Spleen (tissue), 11 donors: ENCODE measurements at regions not wholly inside any gene's neighbourhood (a gene's known extent, or its start where the extent isn't known, plus 50 kb on each side); places are given as distances from the start of the nearest gene placed in this dataset.

Experiments used
- DNase-seq: peaks from one replicate; pipeline ENCODE4 v3.0.0-alpha.2; 2020
- H3K27ac ChIP-seq, 8 donors: fragments of 200-600 bp; sonication (generic) in 7 of 8; 1 replicate in 4 of 8; 2 replicates in 4 of 8; pipeline versions ENCODE4 v1.5.0 to v1.8.0; 2016 to 2021; ENCODE audit warnings: inconsistent platforms in 4 of 8, mild to moderate bottlenecking in 4 of 8, moderate library complexity in 1 of 8
- H3K27me3 ChIP-seq, 7 donors: fragments of 200-600 bp; sonication (generic) in 6 of 7; replicated peaks in 1 of 7; 1 replicate in 4 of 7; 2 replicates in 3 of 7; pipeline versions ENCODE4 v1.5.0 to v1.8.0; 2016 to 2021; ENCODE audit warnings: inconsistent platforms in 3 of 7, mild to moderate bottlenecking in 1 of 7
- H3K36me3 ChIP-seq, 6 donors: fragments of 200-600 bp; sonication (generic) in 5 of 6; 1 replicate in 4 of 6; 2 replicates in 2 of 6; pipeline versions ENCODE4 v1.5.0 to v1.8.0; 2016 to 2021; ENCODE audit warnings: inconsistent platforms in 2 of 6
- H3K4me1 ChIP-seq, 6 donors: fragments of 200-600 bp; sonication (generic) in 5 of 6; 1 replicate in 3 of 6; 2 replicates in 3 of 6; pipeline versions ENCODE4 v1.5.0 to v1.8.0; 2016 to 2021; ENCODE audit warnings: inconsistent platforms in 3 of 6
- H3K4me3 ChIP-seq, 8 donors: fragments of 200-600 bp; sonication (generic) in 7 of 8; 1 replicate in 4 of 8; 2 replicates in 4 of 8; pipeline versions ENCODE4 v1.5.0 to v1.8.0; 2016 to 2021; ENCODE audit warnings: inconsistent platforms in 4 of 8, mild to moderate bottlenecking in 4 of 8, moderate library complexity in 2 of 8
- H3K9me3 ChIP-seq, 8 donors: fragments of 200-600 bp; sonication (generic) in 7 of 8; 1 replicate in 4 of 8; 2 replicates in 4 of 8; pipeline versions ENCODE4 v1.5.0 to v1.8.0; 2016 to 2021; ENCODE audit warnings: inconsistent platforms in 4 of 8
- CTCF ChIP-seq, 11 experiments: fragments of 200-600 bp in 7 of 11; fragments of 450-650 bp in 4 of 11; sonication (generic) in 4 of 11; IDR thresholded peaks in 8 of 11; conservative IDR thresholded peaks in 3 of 11; 1 replicate in 7 of 11; 2 replicates in 4 of 11; pipeline versions ENCODE4 v1.4.0 to v1.8.0; 2016 to 2021; ENCODE audit warnings: antibody characterized with exemption in 11 of 11, inconsistent platforms in 4 of 11, mild to moderate bottlenecking in 1 of 11
- POLR2A ChIP-seq, 3 donors: fragments of 450-650 bp; IDR thresholded peaks; one replicate each; pipeline ENCODE4 v1.5.1; 2017; ENCODE audit warnings: antibody characterized with exemption in 3 of 3, mild to moderate bottlenecking in 1 of 3
- POLR2AphosphoS5 ChIP-seq, 3 donors: sonication (generic); formaldehyde crosslinking; IDR thresholded peaks; one replicate each; pipeline ENCODE4 v1.5.1; 2017; ENCODE audit warnings: antibody characterized with exemption in 3 of 3
- WGBS, 5 donors: extraction: QIAGEN DNeasy Blood & Tissue Kit in 3 of 5; methylation state at CpG; one replicate each; pipeline versions ENCODE4 v1.1.5 to v1.1.7; 2013 to 2018; 5-methylcytosine and 5-hydroxymethylcytosine counted together
- intact Hi-C: fragments of 100-400 bp; cut with DNase I; formaldehyde crosslinking; loops from one replicate; pipeline ENCODE4 v1.15.0; 2023; ENCODE audit warnings: low total_unique reads
- donor health status: healthy with polysubstance abuse.
- donor health status: DM: no; HTN: no; CAD: no; lungs with moderate emphysema.
- donor health status: DM: no; HTN: no; CAD: no.
- donor health status: Bipolar disorder and iron deficiency.
- donor health status: healthy.
- donor health status: DM: no; HTN: no; CAD: no.
- donor health status: DM: yes; HTN: yes; CAD: no.

- Histone ChIP-seq H3K9me3 (no peaks in the 10 kb centered on the region), H3K4me3 (no peak overlapping the region), H3K4me1 (no peaks in the 10 kb centered on the region), H3K27me3 (peaks cover 0 to under 1% (median 0%) of the 10 kb centered on the region in 7 donors), H3K36me3 (no peaks in the 10 kb centered on the region), H3K27ac (no peak overlapping the region)
- TF ChIP-seq CTCF (IDR thresholded peaks at IDR 0.05 in 8 of 11, conservative IDR thresholded peaks at IDR 0.05 in 3 of 11): no peak
- no peak for TF ChIP-seq POLR2A (IDR thresholded peaks at IDR 0.05)
- TF ChIP-seq POLR2AphosphoS5 (IDR thresholded peaks at IDR 0.05): no peak
- no peak for DNase-seq
- intact Hi-C loops: no loop called here
- 62 to 87% (median 71%) methylated on average over 1 of the region's 1 CpG for WGBS, 5 donors
Measured at GRCh38 chr5:130893006-130893405, 272.1 kb downstream of the HINT1 start.

- H3K27ac ChIP-seq: no peak overlapping the region
- H3K4me3 ChIP-seq: no peak overlapping the region
- WGBS, 5 donors: 84 to 92% (median 87%) methylated on average over 2 of the region's 2 CpGs
- intact Hi-C loops: no loop called here
- H3K4me1 ChIP-seq: no peaks in the 10 kb centered on the region
- H3K27me3 ChIP-seq: peaks cover 0 to 5% (median 0%) of the 10 kb centered on the region in 7 donors
- TF ChIP-seq POLR2AphosphoS5 (IDR thresholded peaks at IDR 0.05): no peak
- no peak for TF ChIP-seq CTCF (IDR thresholded peaks at IDR 0.05 in 8 of 11, conservative IDR thresholded peaks at IDR 0.05 in 3 of 11)
- TF ChIP-seq POLR2A (IDR thresholded peaks at IDR 0.05): no peak
- no peaks in the 10 kb centered on the region for H3K36me3 ChIP-seq
- no peak for DNase-seq
- no peaks in the 10 kb centered on the region for H3K9me3 ChIP-seq
Measured at GRCh38 chr5:130890610-130891009, 274.4 kb downstream of the HINT1 start.

GRCh38 chr5:130885691-130886090 lies 279.4 kb downstream of the HINT1 start:
- no peak overlapping the region for H3K4me3 ChIP-seq
- H3K36me3 ChIP-seq: no peaks in the 10 kb centered on the region
- H3K27me3 ChIP-seq: peaks cover 0 to 5% (median 0%) of the 10 kb centered on the region in 7 donors
- TF ChIP-seq POLR2A (IDR thresholded peaks at IDR 0.05) (no peak), CTCF (IDR thresholded peaks at IDR 0.05 in 8 of 11, conservative IDR thresholded peaks at IDR 0.05 in 3 of 11) (no peak)
- WGBS, 5 donors: 52 to 71% (median 67%) methylated on average over 3 of the region's 3 CpGs
- no peak overlapping the region for H3K27ac ChIP-seq
- H3K9me3 ChIP-seq: no peaks in the 10 kb centered on the region
- intact Hi-C loops: no loop called here
- DNase-seq: no peak
- no peaks in the 10 kb centered on the region for H3K4me1 ChIP-seq

DNA sequence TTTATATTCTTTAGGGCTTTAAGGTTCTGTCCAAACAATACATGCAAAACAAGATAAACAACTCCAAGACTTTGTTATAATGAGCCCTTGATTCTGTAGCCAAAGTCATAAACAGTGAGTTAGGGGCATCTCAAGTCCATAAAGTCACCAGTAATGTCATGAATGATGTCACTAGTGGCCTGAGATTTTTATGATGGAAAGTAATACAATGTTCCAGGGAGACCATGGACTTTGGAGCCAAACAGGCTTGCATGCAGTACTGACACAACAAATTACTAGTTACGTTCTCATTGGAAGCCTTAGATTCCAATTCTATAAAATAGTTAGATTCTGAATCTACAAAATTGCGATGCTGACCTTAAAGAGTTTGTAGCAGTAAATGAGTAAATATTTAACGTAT lies 280.0 kb downstream of the HINT1 start:
- TF ChIP-seq POLR2A (IDR thresholded peaks at IDR 0.05) (no peak), POLR2AphosphoS5 (IDR thresholded peaks at IDR 0.05) (no peak), CTCF (IDR thresholded peaks at IDR 0.05 in 8 of 11, conservative IDR thresholded peaks at IDR 0.05 in 3 of 11) (no peak)
- Histone ChIP-seq H3K4me3 (no peak overlapping the region), H3K9me3 (no peaks in the 10 kb centered on the region), H3K27ac (no peak overlapping the region), H3K36me3 (no peaks in the 10 kb centered on the region), H3K4me1 (no peaks in the 10 kb centered on the region), H3K27me3 (peaks cover 0 to 5% (median 0%) of the 10 kb centered on the region in 7 donors)
- no peak for DNase-seq
- intact Hi-C loops: no loop called here
- WGBS, 5 donors: 74 to 88% (median 82%) methylated on average over 3 of the region's 3 CpGs
